ENCODE measurements at regions not wholly inside any gene's neighbourhood (a gene's known extent, or its start where the extent isn't known, plus 50 kb on each side); places are given as distances from the start of the nearest gene placed in this dataset.
"Not testable (repeated sequence)": the region's sequence is repeated elsewhere in the genome, so short reads cannot be mapped to it uniquely, and the experiment has no call there.

DNA sequence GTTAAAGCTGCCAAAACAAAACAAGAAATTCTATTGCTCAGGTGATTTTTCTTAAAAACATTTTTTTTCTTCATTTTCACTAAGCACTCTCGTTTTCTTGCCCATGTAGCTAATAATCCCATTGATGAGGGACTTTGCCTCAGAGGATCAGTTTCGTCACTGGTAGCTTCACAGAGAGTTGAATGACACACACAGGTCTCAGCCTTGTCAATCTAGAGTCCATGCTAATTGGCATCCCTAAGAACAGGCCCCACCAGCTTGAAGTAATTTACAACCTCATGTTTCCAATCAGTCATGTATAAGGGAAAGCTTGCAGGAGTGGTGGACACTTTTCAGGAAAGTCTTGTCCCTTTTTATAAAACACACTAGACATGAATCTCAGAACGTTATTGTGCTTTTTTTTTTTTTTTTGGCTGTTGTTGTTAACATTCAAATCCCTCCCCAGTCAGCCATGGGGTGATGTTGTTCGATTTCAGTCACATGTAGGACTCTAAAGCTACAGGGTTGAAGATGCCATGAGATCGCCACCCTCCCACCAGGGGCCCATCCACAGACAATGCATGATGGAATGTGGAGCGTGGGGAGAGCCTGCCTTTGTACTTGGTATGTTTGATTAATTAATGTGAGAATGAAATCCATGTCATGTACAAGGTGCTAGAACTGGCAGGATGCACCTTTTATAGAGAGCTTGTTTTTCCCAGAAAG, 232.4 kb upstream of the FZD8 start:
- no peak for DNase-seq

DNA sequence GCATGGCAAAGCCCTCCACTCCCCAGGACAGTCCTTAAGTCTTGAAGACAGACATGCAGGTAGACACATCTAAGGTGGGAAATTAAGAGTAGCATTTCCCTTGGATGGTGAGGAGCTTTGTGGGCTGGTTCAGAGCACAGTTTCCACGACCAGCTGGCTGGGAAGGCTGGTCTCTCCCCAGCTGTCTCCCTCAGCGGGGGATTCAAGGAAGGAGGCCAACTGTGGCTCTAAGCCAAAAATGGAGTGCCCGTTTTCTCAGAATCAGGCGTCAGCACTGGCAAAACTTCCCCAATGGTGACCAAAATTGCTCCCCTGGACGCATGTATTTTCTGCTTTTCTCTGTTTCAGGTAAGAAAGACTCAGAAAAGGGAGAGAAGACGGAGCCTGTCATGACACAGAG, 230.6 kb upstream of the FZD8 start:
- DNase-seq, result peak; percentile 61

DNA sequence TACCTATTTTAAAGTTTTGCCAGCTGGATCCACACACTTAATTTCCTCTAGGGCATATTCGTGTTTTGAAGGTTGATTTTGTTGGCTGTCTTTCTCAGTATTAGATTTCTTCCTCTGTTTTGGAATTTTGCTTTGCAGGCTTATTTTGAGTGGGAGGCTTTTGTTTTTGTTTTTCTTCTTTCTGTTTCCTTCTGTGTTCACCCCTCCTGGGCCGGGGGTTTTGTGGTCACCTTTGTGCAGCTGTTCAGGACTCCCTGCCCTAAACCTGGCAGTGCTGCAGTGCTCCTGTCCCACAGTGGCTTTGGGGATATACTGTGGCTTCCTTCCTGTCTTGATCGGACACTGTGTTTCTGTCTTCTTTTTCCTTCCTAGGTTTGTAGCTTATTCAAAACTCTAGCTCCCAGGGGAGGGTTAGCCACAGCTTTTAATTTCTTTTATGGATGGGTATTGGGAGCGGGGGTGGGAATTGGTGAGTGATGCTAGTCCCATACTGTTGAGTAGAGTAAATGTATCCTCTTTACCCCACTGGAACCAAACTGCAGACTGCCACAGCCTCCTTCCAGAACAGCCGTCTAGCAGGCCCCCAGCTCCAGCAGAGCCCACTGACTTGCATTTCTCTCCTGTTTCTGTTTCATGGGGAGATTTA, 228.7 kb upstream of the FZD8 start:
- DNase-seq, result no peak

DNA sequence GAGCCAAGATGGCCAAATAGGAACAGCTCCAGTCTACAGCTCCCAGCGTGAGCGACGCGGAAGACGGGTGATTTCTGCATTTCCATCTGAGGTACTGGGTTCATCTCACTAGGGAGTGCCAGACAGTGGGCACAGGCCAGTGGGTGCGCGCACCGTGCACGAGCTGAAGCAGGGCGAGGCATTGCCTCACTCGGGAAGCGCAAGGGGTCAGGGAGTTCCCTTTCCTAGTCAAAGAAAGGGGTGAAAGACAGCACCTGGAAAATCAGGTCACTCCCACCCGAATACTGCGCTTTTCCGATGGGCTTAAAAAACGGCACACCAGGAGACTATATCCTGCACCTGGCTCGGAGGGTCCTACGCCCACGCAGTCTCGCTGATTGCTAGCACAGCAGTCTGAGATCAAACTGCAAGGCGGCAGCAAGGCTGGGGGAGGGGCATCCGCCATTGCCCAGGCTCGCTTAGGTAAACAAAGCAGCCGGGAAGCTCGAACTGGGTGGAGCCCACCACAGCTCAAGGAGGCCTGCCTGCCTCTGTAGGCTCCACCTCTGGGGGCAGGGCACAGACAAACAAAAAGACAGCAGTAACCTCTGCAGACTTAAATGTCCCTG, 216.7 kb upstream of the FZD8 start:
- not testable (repeated sequence) for DNase-seq

DNA sequence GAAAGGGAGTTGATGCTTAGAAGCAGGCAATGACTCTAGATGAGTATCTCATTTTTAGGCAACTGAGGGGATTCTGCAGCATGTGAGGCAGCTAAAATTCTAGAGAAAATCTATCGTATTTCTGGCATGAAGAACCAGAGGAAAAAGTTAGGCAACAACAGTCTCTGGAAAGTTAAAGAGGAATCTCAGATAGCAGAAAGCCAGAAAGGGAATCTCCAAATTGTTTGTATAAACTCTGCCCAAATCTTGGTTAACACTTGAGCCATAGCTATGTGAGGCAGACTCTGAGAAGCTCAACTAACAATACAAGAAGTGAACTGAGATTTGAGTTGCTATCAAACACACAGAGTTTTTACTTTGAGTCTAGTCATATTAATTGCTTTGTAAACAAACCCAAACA, 215.8 kb upstream of the FZD8 start:
- no peak for DNase-seq

DNA sequence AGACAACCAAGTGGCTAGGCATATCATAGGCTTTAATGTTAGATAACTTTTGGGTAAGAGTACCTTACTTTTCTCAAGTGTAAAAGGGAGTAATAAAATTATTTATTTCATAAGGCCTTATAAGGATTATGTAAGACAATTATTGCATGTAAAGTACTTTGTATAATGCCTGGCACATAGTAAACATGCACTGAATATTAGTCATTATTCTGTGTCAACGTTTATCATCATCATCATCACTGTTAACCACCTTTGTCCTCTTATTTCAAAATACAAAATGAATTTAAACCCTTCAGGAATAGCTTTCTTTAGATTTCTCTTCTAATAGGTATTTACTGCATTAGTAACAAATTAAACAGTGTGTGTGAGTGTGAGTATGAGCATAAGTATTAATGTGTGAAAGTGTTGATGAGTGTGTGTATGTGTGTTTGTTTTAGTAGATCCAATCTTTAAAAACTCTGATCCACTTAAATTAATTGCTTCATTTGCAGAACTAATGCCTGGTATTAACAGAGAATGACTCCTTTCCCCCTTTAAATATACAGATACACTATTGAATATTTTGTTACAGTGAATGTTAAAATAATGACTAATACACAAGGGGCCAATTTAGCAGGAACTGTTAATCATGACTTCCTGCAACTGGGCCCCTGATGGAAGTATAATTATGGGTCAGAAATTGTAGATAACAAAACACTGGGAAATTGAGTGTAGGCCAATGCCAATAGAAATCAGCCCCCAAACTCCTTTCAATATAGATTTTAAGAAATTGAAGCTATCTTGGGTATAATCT, 213.3 kb upstream of the FZD8 start:
- no peak for DNase-seq

DNA sequence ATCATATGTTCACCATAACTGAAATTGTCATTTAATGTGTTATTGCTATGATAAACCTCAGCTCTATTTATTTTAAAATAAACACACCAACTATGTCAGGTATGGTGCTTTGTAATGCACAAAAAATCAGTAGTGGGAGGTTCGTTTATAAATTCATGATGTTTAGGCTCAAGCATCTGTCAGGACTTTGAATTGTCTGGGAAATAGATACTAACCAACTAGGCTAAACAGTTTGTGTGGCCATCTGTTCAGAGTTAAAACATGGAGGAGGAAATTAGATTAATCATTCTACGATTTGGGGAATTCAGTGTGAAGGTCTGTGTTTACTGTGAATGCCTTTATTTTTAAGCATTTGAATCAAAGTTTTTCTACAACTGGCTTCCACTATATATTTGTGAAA, 212.6 kb upstream of the FZD8 start:
- peak; percentile 79 for DNase-seq

DNA sequence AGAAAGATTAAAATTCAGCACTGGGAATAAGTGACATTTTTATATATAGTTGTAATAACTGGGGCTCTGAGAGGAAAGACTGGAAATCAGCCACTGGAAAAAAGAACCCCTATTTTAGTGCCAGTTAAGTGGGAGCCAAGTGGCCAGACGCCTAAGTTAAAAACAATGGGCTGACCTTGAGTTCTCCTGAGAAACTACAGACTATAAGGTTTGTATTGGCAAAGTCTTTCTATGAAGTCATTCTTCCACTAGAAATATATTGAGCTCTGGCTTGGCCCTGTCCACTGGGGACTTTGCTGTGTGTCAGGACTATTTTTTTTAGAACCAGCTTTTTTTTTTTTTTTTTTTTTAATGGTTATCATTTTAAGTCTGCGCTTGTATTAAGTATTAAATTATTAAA, 210.6 kb upstream of the FZD8 start:
- no peak for DNase-seq

DNA sequence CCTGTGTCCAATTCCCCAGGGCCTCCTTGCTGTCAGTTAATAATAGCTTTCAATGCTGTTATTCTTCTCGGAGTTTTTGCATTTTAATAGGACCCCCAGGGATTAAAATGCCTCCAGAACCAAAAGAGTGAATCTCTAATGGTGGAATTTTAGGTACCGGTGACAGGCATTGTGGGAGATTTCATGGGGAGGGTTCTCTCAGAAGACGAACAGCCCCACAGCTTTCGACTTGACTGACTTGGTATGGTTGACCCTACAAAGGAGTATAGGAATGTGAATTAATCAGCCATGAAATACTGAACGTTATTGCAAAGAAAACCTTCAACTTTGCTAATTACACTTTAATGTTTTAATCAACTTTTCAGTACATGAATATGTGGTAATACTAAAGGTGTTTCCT, 206.3 kb upstream of the FZD8 start:
- DNase-seq, result no peak

DNA sequence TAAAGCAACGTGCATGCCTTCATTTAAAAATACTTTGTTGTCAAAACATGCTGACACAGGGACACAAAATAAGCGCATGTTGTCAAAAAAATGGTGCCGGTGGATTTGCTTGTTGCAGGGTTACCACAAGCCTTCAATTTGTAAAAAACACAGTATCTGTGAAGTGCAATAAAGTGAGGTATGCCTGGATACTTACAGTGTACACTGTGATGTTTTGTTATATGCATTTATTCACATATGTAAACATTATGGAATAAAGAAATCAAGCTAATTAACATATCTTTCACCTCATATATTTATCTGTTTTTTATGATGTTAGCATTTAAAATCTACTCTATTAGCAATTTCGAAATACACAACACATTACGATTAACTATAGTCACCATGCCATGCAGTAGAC, 202.6 kb upstream of the FZD8 start:
- no peak for DNase-seq

DNA sequence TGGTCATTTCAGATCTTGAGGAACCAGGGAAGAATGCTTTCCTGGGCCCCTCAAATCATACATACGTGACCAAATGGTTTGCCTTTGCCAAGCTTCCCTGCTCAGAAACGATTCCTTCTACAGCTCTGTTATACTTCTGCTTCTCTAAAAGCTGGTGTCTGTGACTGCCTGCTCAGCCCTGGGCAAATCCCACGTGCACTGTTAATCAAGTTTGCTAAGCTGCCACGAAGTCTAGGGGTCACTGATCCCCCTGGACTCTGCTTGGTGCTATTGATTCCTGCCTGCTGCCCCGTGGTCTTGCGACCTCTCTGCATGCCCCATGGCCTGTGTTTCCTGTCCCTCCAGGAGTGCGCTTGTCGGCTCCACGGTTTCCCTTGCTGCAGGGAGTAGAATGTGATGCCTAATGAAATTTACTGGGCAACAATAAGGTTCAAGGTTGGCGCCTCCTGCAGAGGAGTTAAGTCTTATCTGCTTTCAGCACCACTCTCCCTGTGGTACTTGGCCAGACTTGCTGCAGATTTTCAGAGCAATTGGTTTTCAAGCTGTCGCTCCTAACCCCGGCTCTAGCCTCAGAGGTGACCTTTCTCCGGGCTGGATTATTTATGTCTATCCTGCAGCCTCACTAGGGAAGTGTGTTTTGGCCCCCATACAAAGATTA, 201.6 kb upstream of the FZD8 start:
- DNase-seq, result no peak

DNA sequence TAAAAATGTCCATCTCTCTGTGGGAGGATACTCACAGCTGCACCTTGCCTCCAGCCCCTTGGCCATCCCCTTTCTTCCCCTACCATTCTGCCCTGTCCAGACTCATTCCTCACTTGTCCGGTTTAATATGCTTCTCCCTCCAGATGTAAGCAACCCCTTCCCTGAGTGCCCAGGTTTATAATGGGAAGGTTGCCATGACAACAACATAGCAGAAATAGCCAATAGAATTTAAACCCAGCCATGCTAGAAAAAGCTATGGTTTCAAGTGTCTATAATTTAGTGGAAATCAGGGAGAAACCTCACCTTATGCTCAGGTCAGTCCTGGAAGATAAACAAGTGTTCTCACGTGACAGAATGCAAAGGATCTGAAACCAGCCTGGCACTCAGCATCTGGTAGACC, 196.0 kb upstream of the FZD8 start:
- DNase-seq, result peak; percentile 5

DNA sequence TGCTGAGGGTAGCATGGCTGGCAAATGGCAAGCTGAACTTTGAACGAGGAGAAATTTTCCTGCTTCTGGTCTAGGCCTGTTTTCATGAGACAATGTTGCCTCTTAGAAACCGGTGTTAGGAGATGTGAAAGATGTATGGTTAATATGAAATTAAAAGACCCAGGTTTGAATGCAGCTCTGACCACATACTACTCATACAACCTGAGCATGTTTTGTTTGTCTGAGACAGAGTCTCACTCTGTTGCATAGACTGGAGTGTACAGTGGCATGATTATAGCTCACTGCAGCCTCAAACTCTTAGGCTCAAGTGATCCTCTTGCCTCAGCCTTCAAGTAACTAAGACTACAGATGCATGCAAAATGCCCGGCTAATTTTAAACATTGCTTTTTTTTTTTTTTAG, 193.4 kb upstream of the FZD8 start:
- DNase-seq, result no peak

DNA sequence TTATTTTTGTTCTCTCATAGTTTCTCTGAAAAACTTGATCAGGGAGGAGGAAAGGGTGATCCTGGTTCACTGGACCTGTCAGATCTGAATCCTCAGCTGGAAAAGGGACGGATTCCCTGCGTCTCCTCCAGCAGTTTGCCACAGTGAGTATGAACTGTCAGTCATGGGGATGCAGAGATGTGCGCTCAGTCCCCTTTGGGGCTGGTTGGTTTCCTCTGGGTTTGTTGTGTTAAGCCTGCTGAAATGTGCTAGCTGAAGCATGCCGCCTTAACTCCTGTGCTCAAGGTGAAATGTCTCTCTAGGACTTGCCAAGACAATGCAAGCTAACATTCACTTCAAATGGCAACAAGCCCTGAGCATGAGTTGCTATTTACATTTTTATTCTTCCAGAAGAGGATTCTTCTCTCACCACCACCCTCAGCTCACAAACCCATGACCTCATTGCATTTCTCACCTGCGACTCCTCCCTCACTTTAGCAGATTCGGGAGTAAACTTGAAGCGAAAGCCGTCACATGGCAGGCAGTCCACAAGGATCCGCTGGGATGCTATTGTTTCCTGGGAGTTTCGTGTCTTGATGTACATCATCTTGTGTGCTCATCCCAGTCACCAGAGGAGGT, 192.9 kb upstream of the FZD8 start:
- DNase-seq, result no peak

DNA sequence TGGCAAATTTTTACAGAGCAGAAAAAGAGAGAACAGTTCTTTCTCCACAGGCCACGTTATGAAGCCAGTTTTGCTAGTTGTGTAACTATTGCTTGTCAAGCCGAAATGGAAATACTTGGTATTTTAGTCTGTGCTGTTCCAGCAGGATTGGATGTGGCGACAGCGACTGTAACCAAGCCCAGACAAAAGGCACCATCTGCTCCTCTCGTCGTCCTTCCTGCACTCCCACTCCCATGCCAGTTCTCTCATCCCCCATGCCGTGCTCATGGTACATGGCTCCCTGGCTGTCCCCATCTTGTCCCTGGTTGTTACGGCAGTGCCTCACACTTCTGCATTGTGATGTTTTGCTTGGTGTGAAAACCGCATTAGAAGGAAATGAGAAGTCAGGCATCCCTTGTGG, 185.7 kb upstream of the FZD8 start:
- peak; percentile 46 for DNase-seq

DNA sequence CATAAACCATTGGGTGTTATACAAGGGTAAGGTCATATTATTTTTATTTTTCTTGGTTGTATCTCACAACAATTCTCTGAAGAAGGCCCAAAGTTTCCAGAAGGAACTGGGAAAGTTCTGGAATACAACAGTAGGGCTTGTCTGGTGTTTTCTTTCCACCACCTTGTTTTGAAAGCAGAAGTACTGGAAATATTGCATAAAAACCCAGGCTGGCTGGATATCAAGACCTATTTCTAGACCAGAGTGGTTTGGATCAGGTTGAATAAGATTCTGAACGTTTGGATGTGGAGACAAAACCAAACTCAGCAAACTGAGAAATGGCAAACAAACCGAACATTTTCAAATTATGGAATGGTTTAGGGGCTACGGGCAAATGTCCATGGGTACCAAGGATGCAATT, 182.6 kb upstream of the FZD8 start:
- no peak for DNase-seq

DNA sequence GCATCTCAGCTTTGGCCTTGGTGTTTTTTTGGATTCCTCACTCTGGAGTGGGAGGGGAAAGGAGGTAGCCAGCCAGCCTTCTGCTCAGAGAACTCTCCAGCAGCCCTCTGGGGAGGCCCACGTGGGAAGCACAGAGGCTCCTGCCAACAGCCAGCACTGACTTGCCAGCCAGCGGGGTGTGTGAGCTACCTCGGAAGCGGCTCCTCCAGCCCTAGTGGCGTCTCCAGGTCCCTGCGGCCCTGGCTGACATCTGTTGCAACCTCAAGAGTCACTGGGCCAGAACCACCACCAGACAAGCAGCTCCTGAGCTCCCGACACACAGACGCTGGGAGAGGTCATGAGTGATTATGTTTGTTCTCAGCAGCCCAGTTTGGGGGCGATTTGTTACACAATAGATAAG, 180.2 kb upstream of the FZD8 start:
- peak; percentile 91 for DNase-seq

DNA sequence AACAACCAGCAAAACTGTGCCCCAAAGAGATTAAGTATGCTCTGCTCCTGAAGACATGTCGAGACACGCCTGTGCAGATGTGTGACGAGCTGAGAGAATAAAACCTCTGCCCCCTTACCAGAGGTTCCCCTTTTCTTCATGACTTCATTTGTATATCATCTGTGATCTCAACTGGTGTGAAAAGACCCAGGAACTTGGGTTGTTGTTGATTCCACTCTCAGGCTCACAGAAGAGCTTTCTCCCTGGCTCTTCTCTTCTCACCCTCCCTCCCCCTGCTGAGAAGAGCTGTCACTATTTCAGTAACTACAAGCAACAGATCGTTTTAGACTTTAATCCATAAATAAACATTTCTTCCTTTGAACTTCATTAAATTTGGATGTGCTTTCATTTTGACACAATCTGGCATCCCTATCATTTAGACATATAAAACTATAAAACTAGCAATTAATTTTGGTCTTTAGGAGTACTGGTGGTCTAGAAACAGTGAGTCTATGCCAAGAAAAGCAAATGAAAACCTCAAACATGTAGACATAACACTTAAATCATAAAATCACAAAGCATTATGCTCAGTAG, 179.3 kb upstream of the FZD8 start:
- peak; percentile 36 for DNase-seq

DNA sequence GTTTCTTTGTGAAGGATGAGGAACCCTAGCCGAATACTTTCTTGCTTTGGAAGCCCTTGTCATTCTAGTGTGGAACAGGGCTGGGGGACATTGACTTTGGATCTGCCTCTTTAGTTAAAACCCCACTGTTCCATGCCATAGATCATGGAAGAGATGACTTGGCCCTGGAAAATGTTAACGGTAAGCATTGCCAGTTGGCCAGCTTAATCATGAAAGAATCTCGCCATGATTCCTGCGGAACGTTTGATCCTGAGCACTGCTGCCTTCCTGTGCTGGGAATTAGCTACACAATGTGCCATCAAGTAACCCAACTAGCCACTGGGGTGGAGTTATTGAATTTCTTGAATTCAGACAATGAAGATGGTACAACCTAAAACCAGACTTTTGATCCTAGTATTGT, 177.6 kb upstream of the FZD8 start:
- no peak for DNase-seq

DNA sequence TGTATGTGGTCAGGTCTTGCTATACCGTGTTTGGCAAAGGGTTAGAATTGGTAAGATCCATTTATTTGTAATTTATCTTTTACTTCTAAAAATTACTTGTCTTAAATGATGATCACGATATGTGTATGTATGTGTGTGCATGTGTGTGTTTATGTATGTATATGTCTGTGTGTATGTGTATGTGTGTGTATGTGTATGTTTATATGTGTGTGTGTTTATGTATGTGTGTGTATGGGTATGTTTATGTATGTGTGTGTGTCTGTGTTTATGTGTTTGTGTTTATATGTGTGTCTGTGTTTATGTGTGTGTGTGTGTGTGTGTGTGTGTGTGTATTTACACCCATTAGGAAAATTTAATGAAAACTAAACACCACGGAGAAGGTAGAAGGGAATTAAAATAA, 176.9 kb upstream of the FZD8 start:
- no peak for DNase-seq

DNA sequence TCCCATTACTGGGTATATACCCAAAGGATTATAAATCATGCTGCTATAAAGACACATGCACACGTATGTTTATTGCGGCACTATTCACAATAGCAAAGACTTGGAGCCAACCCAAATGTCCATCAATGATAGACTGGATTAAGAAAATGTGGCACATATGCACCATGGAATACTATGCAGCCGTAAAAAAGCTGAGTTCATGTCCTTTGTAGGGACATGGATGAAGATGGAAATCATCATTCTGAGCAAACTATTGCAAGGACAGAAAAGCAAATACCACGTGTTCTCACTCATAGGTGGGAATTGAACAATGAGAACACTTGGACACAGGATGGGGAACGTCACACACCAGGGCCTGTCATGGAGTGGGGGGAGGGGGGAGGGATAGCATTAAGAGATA, 175.0 kb upstream of the FZD8 start:
- DNase-seq, result not testable (repeated sequence)

DNA sequence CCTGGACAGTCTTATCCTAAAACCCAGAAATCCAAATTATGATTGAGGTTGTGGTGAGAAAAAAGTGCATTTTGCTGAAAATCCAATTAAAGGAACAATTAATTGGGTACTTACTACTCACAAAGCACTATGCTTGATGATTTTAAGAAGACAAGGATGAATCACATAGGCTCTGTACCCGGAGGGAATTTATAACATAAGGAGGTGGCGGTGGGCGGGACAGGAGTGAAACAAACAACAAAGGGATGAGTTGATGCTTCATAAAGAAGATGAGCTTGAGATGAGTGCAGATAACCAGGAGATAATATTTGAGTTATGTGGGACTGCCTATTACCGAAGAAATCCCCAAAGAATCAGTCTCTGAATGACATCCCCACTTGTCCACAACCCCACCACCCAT, 171.1 kb upstream of the FZD8 start:
- DNase-seq, result no peak
